Mammary epithelial cell (primary cell): ENCODE measurements at regions not wholly inside any gene's neighbourhood (a gene's known extent, or its start where the extent isn't known, plus 50 kb on each side); places are given as distances from the start of the nearest gene placed in this dataset.

Source experiments
- CTCF ChIP-seq, 2 donors: IDR thresholded peaks in 1 of 2; conservative IDR thresholded peaks in 1 of 2; 2 replicates each; pipeline ENCODE4 v1.5.1; 2011 to 2012; ENCODE audit warnings: inconsistent platforms in 2 of 2, low read length in 2 of 2, mild to moderate bottlenecking in 2 of 2, control low read depth in 1 of 2, low read depth in 1 of 2; ENCODE audit not compliant: insufficient read depth in 1 of 2; ENCODE audit errors: extremely low read depth in 1 of 2
- EZH2 ChIP-seq: IDR thresholded peaks from 2 replicates; pipeline ENCODE4 v1.6.1; 2012; ENCODE audit warnings: low read length, inconsistent platforms, borderline replicate concordance

DNA sequence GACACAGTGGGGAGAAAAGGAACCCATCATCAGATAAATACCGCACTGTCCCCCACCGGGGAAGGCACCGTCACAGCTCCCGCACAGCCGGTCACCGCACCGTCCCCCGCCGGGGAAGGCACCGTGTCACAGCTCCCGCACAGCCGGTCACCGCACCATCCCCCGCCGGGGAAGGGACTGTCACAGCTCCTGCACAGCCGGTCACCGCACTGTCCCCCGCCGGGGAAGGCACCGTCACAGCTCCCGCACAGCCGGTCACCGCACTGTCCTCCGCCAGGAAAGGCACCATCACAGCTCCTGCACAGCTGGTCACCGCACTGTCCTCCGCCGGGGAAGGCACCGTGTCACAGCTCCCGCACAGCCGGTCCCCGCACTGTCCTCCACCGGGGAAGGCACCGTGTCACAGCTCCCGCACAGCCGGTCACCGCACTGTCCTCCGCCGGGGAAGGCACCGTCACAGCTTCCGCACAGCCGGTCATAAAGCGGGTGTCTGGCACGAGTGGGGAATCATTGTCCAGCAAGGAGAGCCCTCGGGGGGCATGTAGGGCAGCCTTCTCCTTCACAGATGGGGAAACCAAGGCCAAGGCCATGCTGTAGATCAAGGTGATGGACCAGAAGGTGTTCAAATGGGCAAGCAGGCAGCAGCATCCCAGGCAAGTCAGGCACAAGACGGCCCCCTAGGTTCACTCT lies 280.1 kb downstream of the NPHP4 start:
- TF ChIP-seq CTCF (conservative IDR thresholded peaks at IDR 0.05 in 1 of 2, IDR thresholded peaks at IDR 0.05 in 1 of 2; ENCODE audit: extremely low read depth in 1 of 2, insufficient read depth in 1 of 2, low read depth in 1 of 2, low read length in 2 of 2) (no peak), EZH2 (no peak)
